ENCODE measurements at regions not wholly inside any gene's neighbourhood (a gene's known extent, or its start where the extent isn't known, plus 50 kb on each side); places are given as distances from the start of the nearest gene placed in this dataset.

DNA sequence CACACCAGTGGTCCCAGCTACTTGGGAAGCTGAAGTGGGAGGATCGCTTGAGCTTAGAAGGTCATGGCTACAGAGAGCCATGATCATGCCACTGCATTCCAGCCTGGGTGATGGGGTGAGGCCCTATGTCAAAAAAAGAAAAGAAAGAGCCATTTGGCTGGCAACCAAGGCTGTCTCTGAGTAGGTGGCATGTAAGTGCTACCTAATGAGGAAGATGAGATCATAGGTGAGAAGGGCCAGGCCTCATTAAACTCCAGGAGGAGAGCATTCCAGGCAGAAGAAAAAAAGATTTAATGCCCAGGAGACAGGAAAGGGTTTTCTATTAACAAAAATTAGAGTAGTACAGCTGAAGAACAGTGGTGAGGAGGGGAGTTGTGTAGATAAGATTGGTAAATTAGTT is 103.4 kb upstream of the ZNF678 start:
- H3K9me1 ChIP-seq (replicated peaks; ENCODE audit: control insufficient read depth, extremely low read depth, insufficient read depth, low read length): no peaks in the 10 kb centered on the region
- FAIRE-seq: no peak
- no TSS peak for BruUV-seq (replicated peaks)

More for the DNA sequence above, 103.4 kb upstream of the ZNF678 start:
- dilution Hi-C loops (cut with MboI; ENCODE audit: extremely low pct_ligation_motif_present, low sequenced_read_pairs): no loop called here
- no peaks in the 10 kb centered on the region for H3K79me2 ChIP-seq (ENCODE audit: control insufficient read depth, insufficient read depth, low read length)
- no peaks in the 10 kb centered on the region for H4K20me1 ChIP-seq (replicated peaks; ENCODE audit: control insufficient read depth, extremely low read depth, insufficient read depth, low read length)
- no peak overlapping the region for H3K9ac ChIP-seq (replicated peaks; ENCODE audit: extremely low read depth, insufficient read depth, low read length)
- H3K27me3 ChIP-seq (ENCODE audit: control insufficient read depth in 2 of 2, insufficient read depth in 2 of 2, low read length in 2 of 2): peaks cover 6 to 13% of the 10 kb centered on the region in 2 experiments
- no peaks in the 10 kb centered on the region for H3K36me3 ChIP-seq (ENCODE audit: control insufficient read depth in 2 of 2, extremely low read depth in 1 of 2, insufficient read depth in 2 of 2, low read length in 2 of 2)
- POLR2A ChIA-PET: no interaction called here
- no peak overlapping the region for H3K27ac ChIP-seq (ENCODE audit: insufficient read depth, low read depth, low read length)
- intact Hi-C loops (cut with micrococcal nuclease): no loop called here
- H2AFZ ChIP-seq (ENCODE audit: low read depth, low read length): no peak overlapping the region
- H3K4me1 ChIP-seq (ENCODE audit: control insufficient read depth, extremely low read depth, insufficient read depth, low read length): no peaks in the 10 kb centered on the region
- no peak overlapping the region for H3K4me2 ChIP-seq (ENCODE audit: insufficient read depth, low read length)
- no peak overlapping the region for H3K4me3 ChIP-seq (replicated peaks in 1 of 3; ENCODE audit: insufficient read depth in 1 of 3, low read depth in 1 of 3, low read length in 3 of 3)
- no peak for DNase-seq (ENCODE audit: low read depth, low spot score)
- TF ChIP-seq FOS (IDR thresholded peaks at IDR 0.05; ENCODE audit: borderline replicate concordance, insufficient read depth, low read length) (no peak), JUN (IDR thresholded peaks at IDR 0.05; ENCODE audit: borderline replicate concordance, insufficient read depth, insufficient read length, low read depth) (no peak), POLR2AphosphoS5 (IDR thresholded peaks at IDR 0.05; ENCODE audit: insufficient read depth, low read depth, low read length) (no peak), POLR2A (IDR thresholded peaks at IDR 0.05; ENCODE audit: low read depth, low read length) (no peak), MAX (IDR thresholded peaks at IDR 0.05; ENCODE audit: insufficient read depth, insufficient read length) (no peak), EZH2 (IDR thresholded peaks at IDR 0.05; ENCODE audit: borderline replicate concordance, low read depth, low read length, severe bottlenecking) (no peak), GATA2 (IDR thresholded peaks at IDR 0.05; ENCODE audit: insufficient read depth, insufficient read length, low read depth, low read length) (no peak), MYC (IDR thresholded peaks at IDR 0.05; ENCODE audit: low read depth, low read length) (no peak)
- TF ChIP-seq, protein P1, sequence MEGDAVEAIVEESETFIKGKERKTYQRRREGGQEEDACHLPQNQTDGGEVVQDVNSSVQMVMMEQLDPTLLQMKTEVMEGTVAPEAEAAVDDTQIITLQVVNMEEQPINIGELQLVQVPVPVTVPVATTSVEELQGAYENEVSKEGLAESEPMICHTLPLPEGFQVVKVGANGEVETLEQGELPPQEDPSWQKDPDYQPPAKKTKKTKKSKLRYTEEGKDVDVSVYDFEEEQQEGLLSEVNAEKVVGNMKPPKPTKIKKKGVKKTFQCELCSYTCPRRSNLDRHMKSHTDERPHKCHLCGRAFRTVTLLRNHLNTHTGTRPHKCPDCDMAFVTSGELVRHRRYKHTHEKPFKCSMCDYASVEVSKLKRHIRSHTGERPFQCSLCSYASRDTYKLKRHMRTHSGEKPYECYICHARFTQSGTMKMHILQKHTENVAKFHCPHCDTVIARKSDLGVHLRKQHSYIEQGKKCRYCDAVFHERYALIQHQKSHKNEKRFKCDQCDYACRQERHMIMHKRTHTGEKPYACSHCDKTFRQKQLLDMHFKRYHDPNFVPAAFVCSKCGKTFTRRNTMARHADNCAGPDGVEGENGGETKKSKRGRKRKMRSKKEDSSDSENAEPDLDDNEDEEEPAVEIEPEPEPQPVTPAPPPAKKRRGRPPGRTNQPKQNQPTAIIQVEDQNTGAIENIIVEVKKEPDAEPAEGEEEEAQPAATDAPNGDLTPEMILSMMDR (IDR thresholded peaks at IDR 0.05; ENCODE audit: extremely low read depth in 1 of 2, insufficient read depth in 1 of 2, low read depth in 1 of 2, low read length in 2 of 2): no peak
- CTCF ChIA-PET: no interaction called here
- no peaks in the 10 kb centered on the region for H3K9me3 ChIP-seq (replicated peaks; ENCODE audit: control insufficient read depth, insufficient read depth, low read length)

Measured in endothelial cell of umbilical vein (primary cell).